HL-60 (cell line): ENCODE measurements at regions not wholly inside any gene's neighbourhood (a gene's known extent, or its start where the extent isn't known, plus 50 kb on each side); places are given as distances from the start of the nearest gene placed in this dataset.

Source experiments
- DNase-seq, 2 experiments: peaks; one replicate each; pipeline ENCODE4 v3.0.0-alpha.2; 2010 to 2020; ENCODE audit warnings: low read depth in 1 of 2, low spot score in 1 of 2
- H3K27ac ChIP-seq: fragments of 250-450 bp; sonication (Bioruptor Pico); replicated peaks from 2 replicates; pipeline ENCODE4 v1.5.1; 2020; ENCODE audit warnings: mild to moderate bottlenecking, moderate library complexity
- H3K27me3 ChIP-seq: fragments of 250-450 bp; sonication (Bioruptor Pico); 2 replicates; pipeline ENCODE4 v1.5.1; 2021; ENCODE audit warnings: mild to moderate bottlenecking, moderate library complexity; ENCODE audit not compliant: insufficient read depth, poor library complexity, severe bottlenecking
- H3K4me3 ChIP-seq: replicated peaks from 2 replicates; pipeline ENCODE4 v1.5.1; 2011; ENCODE audit warnings: mild to moderate bottlenecking, control low read depth, low read length; ENCODE audit not compliant: insufficient read depth
- CTCF ChIP-seq: IDR thresholded peaks from one replicate; pipeline ENCODE4 v1.5.1; 2011; ENCODE audit warnings: low read length, control low read depth, inconsistent platforms; ENCODE audit not compliant: insufficient read depth
- GABPA ChIP-seq: IDR thresholded peaks from 2 replicates; pipeline ENCODE4 v1.6.1; 2012; ENCODE audit warnings: low read depth
- POLR2AphosphoS5 ChIP-seq: IDR thresholded peaks from 2 replicates; pipeline ENCODE4 v1.6.1; 2012; ENCODE audit warnings: low read depth
- REST ChIP-seq: IDR thresholded peaks from 2 replicates; pipeline ENCODE4 v1.6.1; 2012; ENCODE audit warnings: low read depth; ENCODE audit not compliant: insufficient replicate concordance
- SPI1 ChIP-seq: IDR thresholded peaks from 2 replicates; pipeline ENCODE4 v1.6.1; 2012; ENCODE audit warnings: low read depth, mild to moderate bottlenecking, borderline replicate concordance

- no peak for DNase-seq
- H3K27ac ChIP-seq: no peak overlapping the region
- no peak overlapping the region for H3K4me3 ChIP-seq
- TF ChIP-seq SPI1 (no peak), REST (no peak), POLR2AphosphoS5 (no peak), CTCF (no peak), GABPA (no peak)
- H3K27me3 ChIP-seq: peaks cover 2% of the 10 kb centered on the region
Observed at GRCh38 chr13:74191410-74191809, 57.2 kb upstream of the KLF12 start.

GRCh38 chr13:74190999-74191398 lies 56.8 kb upstream of the KLF12 start:
- no peak for DNase-seq
- Histone ChIP-seq H3K27ac (no peak overlapping the region), H3K27me3 (peaks cover 2% of the 10 kb centered on the region), H3K4me3 (no peak overlapping the region)
- no peak for TF ChIP-seq SPI1

GRCh38 chr13:74187564-74187963 lies 53.4 kb upstream of the KLF12 start:
- TF ChIP-seq CTCF (no peak), GABPA (no peak), POLR2AphosphoS5 (no peak), SPI1 (no peak), REST (no peak)
- no peak for DNase-seq
- no peak overlapping the region for H3K4me3 ChIP-seq
- no peak overlapping the region for H3K27ac ChIP-seq
- no peaks in the 10 kb centered on the region for H3K27me3 ChIP-seq

GRCh38 chr13:74184283-74184682 lies 50.1 kb upstream of the KLF12 start:
- Histone ChIP-seq H3K27ac (no peak overlapping the region), H3K4me3 (no peak overlapping the region), H3K27me3 (no peaks in the 10 kb centered on the region)
- no peak for DNase-seq
- TF ChIP-seq SPI1: no peak
- TF ChIP-seq GABPA: no peak
- no peak for TF ChIP-seq POLR2AphosphoS5
- TF ChIP-seq REST: no peak
- TF ChIP-seq CTCF: no peak
